Lower leg skin (tissue), 3 donors: ENCODE measurements at regions not wholly inside any gene's neighbourhood (a gene's known extent, or its start where the extent isn't known, plus 50 kb on each side); places are given as distances from the start of the nearest gene placed in this dataset.

ENCODE experiments used
- POLR2A ChIP-seq, 2 donors: fragments of 450-650 bp; IDR thresholded peaks; one replicate each; pipeline ENCODE4 v1.6.1; 2016 to 2017; ENCODE audit warnings: antibody characterized with exemption in 2 of 2, mild to moderate bottlenecking in 1 of 2, moderate library complexity in 1 of 2
- TF ChIP-seq, protein P1 (sequence below), 3 donors: fragments of 450-650 bp; IDR thresholded peaks; one replicate each; pipeline ENCODE4 v1.5.1; 2016; ENCODE audit warnings: antibody characterized with exemption in 3 of 3, mild to moderate bottlenecking in 3 of 3, moderate library complexity in 2 of 3

DNA sequence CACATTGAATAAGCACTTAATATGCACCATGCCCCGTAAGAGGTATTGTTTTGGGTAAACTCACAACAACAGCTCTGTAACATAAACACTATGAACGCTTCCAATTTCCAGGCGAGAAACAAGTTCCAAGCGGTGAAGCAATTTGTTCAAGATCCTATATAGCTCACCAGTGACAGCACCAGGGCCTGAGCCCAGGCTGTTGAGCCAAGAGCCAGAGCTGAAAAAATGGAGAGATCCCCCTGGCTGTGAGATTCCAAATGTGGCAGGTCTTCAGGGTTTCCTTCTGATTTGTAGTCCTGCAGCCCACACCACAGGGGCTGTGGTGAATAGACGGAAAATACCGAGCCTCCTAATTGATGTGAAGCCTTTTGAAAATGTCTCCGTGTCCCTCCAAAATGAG is 268.0 kb upstream of the KIRREL3 start:
- TF ChIP-seq, protein P1, sequence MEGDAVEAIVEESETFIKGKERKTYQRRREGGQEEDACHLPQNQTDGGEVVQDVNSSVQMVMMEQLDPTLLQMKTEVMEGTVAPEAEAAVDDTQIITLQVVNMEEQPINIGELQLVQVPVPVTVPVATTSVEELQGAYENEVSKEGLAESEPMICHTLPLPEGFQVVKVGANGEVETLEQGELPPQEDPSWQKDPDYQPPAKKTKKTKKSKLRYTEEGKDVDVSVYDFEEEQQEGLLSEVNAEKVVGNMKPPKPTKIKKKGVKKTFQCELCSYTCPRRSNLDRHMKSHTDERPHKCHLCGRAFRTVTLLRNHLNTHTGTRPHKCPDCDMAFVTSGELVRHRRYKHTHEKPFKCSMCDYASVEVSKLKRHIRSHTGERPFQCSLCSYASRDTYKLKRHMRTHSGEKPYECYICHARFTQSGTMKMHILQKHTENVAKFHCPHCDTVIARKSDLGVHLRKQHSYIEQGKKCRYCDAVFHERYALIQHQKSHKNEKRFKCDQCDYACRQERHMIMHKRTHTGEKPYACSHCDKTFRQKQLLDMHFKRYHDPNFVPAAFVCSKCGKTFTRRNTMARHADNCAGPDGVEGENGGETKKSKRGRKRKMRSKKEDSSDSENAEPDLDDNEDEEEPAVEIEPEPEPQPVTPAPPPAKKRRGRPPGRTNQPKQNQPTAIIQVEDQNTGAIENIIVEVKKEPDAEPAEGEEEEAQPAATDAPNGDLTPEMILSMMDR (IDR thresholded peaks at IDR 0.05) = no peak
- no peak for TF ChIP-seq POLR2A (IDR thresholded peaks at IDR 0.05)
